T-cell (primary cell): ENCODE measurements at regions not wholly inside any gene's neighbourhood (a gene's known extent, or its start where the extent isn't known, plus 50 kb on each side); places are given as distances from the start of the nearest gene placed in this dataset.

Source experiments
- ATAC-seq, 4 experiments: fragments of 200-7000 bp in 3 of 4; fragments of 150-1000 bp in 1 of 4; cut with Tn5 transposase; replicated peaks in 1 of 4; 1 replicate in 3 of 4; 2 replicates in 1 of 4; pipeline ENCODE4 v1.10.0; 2021; ENCODE audit warnings: moderate library complexity in 3 of 4, mild to moderate bottlenecking in 2 of 4, moderate number of reproducible peaks in 1 of 4
- CTCF ChIA-PET, 2 donors: fragments of 300-600 bp; sonication (Branson Sonifier 250); formaldehyde crosslinking; loops; one replicate each; lab custom pipeline; 2022; ENCODE audit warnings: antibody characterized with exemption in 2 of 2; lab: Charles Lee
- POLR2A ChIA-PET, 2 donors: fragments of 300-600 bp; sonication (Branson Sonifier 250); formaldehyde crosslinking; loops; one replicate each; lab custom pipeline; 2022; ENCODE audit warnings: antibody characterized with exemption in 2 of 2; lab: Charles Lee
- DNase-seq, 35 experiments: peaks; one replicate each; pipeline versions ENCODE4 v3.0.0 to v3.0.0-alpha.2; 2013 to 2023
- H3K27ac ChIP-seq: one replicate; pipeline ENCODE4 v1.5.1; 2013; ENCODE audit warnings: low read length
- H3K27me3 ChIP-seq, 2 experiments: replicated peaks in 1 of 2; 1 replicate in 1 of 2; 2 replicates in 1 of 2; pipeline versions ENCODE4 v1.6.1 to v1.7.0; 2013; ENCODE audit warnings: low read length in 1 of 2, mixed read lengths in 1 of 2; ENCODE audit not compliant: control insufficient read depth in 2 of 2, insufficient read depth in 2 of 2; ENCODE audit errors: extremely low read depth in 1 of 2
- H3K36me3 ChIP-seq, 2 donors: 1 replicate in 1 of 2; 2 replicates in 1 of 2; pipeline versions ENCODE4 v1.6.1 to v1.7.0; 2013; ENCODE audit warnings: low read length in 1 of 2; ENCODE audit not compliant: control insufficient read depth in 2 of 2, insufficient read depth in 1 of 2; ENCODE audit errors: extremely low read depth in 1 of 2
- H3K4me1 ChIP-seq, 2 experiments: 1 replicate in 1 of 2; 2 replicates in 1 of 2; pipeline versions ENCODE4 v1.6.1 to v1.7.0; 2013; ENCODE audit warnings: low read length in 2 of 2, mixed read lengths in 1 of 2; ENCODE audit not compliant: insufficient read depth in 2 of 2, control insufficient read depth in 1 of 2; ENCODE audit errors: extremely low read depth in 1 of 2
- H3K4me3 ChIP-seq, 2 donors: 1 replicate in 1 of 2; 2 replicates in 1 of 2; pipeline versions ENCODE4 v1.5.1 to v1.7.0; 2013; ENCODE audit warnings: mild to moderate bottlenecking in 2 of 2, low read length in 1 of 2, moderate library complexity in 1 of 2; ENCODE audit not compliant: control insufficient read depth in 1 of 2; ENCODE audit errors: extremely low read depth in 1 of 2
- H3K9me3 ChIP-seq: 2 replicates; pipeline ENCODE4 v1.7.0; 2013
- H3K27ac Mint-ChIP-seq, 2 donors: one replicate each; pipeline ENCODE4 v1.8.0; 2020 to 2021; ENCODE audit warnings: mild to moderate bottlenecking in 2 of 2, mixed read lengths in 2 of 2
- H3K27me3 Mint-ChIP-seq, 2 donors: one replicate each; pipeline ENCODE4 v1.8.0; 2021 to 2022; ENCODE audit warnings: mixed read lengths in 2 of 2
- H3K36me3 Mint-ChIP-seq: one replicate; pipeline ENCODE4 v1.8.0; 2021; ENCODE audit warnings: mixed read lengths
- H3K4me1 Mint-ChIP-seq, 3 donors: one replicate each; pipeline ENCODE4 v1.8.0; 2020 to 2022; ENCODE audit warnings: mixed read lengths in 3 of 3, mild to moderate bottlenecking in 1 of 3
- H3K4me3 Mint-ChIP-seq, 3 donors: one replicate each; pipeline ENCODE4 v1.8.0; 2020 to 2022; ENCODE audit warnings: mild to moderate bottlenecking in 3 of 3, mixed read lengths in 3 of 3, moderate library complexity in 3 of 3
- H3K9me3 Mint-ChIP-seq, 3 donors: one replicate each; pipeline ENCODE4 v1.8.0; 2020 to 2022; ENCODE audit warnings: mixed read lengths in 3 of 3
- WGBS: methylation state at CpG from one replicate; pipeline ENCODE4 v1.1.5; 2013; ENCODE audit warnings: missing lambda C conversion rate; ENCODE audit not compliant: insufficient coverage; 5-methylcytosine and 5-hydroxymethylcytosine counted together

GRCh38 chr16:50981951-50982350, 169.1 kb downstream of the SALL1 start:
- ChIA-PET POLR2A (no interaction called here), CTCF (no interaction called here)
- Histone ChIP-seq H3K4me3 (no peak overlapping the region), H3K36me3 (no peaks in the 10 kb centered on the region), H3K9me3 (no peaks in the 10 kb centered on the region), H3K27me3 (peaks cover 0 to 5% of the 10 kb centered on the region in 2 experiments), H3K4me1 (no peaks in the 10 kb centered on the region), H3K27ac (no peak overlapping the region)
- Mint-ChIP-seq H3K9me3 (peaks cover 0 to 13% (median 4%) of the 10 kb centered on the region in 3 donors), H3K27me3 (peaks cover 3 to 13% of the 10 kb centered on the region in 2 donors), H3K4me1 (no peaks in the 10 kb centered on the region), H3K36me3 (no peaks in the 10 kb centered on the region), H3K27ac (no peak overlapping the region), H3K4me3 (no peak overlapping the region)
- no peak for DNase-seq
- no peak for ATAC-seq
- WGBS, result 79% methylated on average over 5 of the region's 6 CpGs

GRCh38 chr16:50980666-50981065, 170.4 kb downstream of the SALL1 start:
- no peak overlapping the region for H3K27ac Mint-ChIP-seq
- no peak for ATAC-seq
- Histone ChIP-seq H3K36me3 (no peaks in the 10 kb centered on the region), H3K9me3 (no peaks in the 10 kb centered on the region), H3K27me3 (peaks cover 0 to 5% of the 10 kb centered on the region in 2 experiments), H3K4me3 (no peak overlapping the region), H3K27ac (no peak overlapping the region), H3K4me1 (no peaks in the 10 kb centered on the region)
- DNase-seq, result no peak
- no peaks in the 10 kb centered on the region for H3K36me3 Mint-ChIP-seq
- WGBS, result no CpG with 5 or more reads among the region's 3 CpGs
- POLR2A ChIA-PET, result no interaction called here
- no peaks in the 10 kb centered on the region for H3K4me1 Mint-ChIP-seq
- no peak overlapping the region for H3K4me3 Mint-ChIP-seq
- H3K27me3 Mint-ChIP-seq, result peaks cover 3 to 17% of the 10 kb centered on the region in 2 donors
- CTCF ChIA-PET, result no interaction called here
- peaks cover 0 to 8% (median 4%) of the 10 kb centered on the region in 3 donors for H3K9me3 Mint-ChIP-seq

GRCh38 chr16:50979806-50980620, 171.1 kb downstream of the SALL1 start:
- DNase-seq (no peak), ATAC-seq (no peak)
- ChIA-PET CTCF (no interaction called here), POLR2A (no interaction called here)
- Histone ChIP-seq H3K4me3 (no peak overlapping the region), H3K4me1 (no peaks in the 10 kb centered on the region), H3K9me3 (no peaks in the 10 kb centered on the region), H3K27me3 (peaks cover 0 to 5% of the 10 kb centered on the region in 2 experiments), H3K27ac (no peak overlapping the region), H3K36me3 (no peaks in the 10 kb centered on the region)
- Mint-ChIP-seq H3K4me1 (no peaks in the 10 kb centered on the region), H3K36me3 (no peaks in the 10 kb centered on the region), H3K27me3 (peaks cover 10 to 17% of the 10 kb centered on the region in 2 donors), H3K4me3 (no peak overlapping the region), H3K27ac (no peak overlapping the region), H3K9me3 (peaks cover 0 to 8% (median 4%) of the 10 kb centered on the region in 3 donors)
- WGBS, result 66% methylated on average over 3 of the region's 9 CpGs

GRCh38 chr16:50977138-50977537, 173.9 kb downstream of the SALL1 start:
- H3K36me3 ChIP-seq, result no peaks in the 10 kb centered on the region
- peaks cover 0 to 5% (median 0%) of the 10 kb centered on the region in 3 donors for H3K9me3 Mint-ChIP-seq
- H3K27ac ChIP-seq, result no peak overlapping the region
- ATAC-seq, result no peak
- no peak overlapping the region for H3K4me3 ChIP-seq
- H3K4me3 Mint-ChIP-seq, result no peak overlapping the region
- peaks cover 19 to 20% of the 10 kb centered on the region in 2 donors for H3K27me3 Mint-ChIP-seq
- DNase-seq, result no peak
- no peak overlapping the region for H3K27ac Mint-ChIP-seq
- H3K36me3 Mint-ChIP-seq, result no peaks in the 10 kb centered on the region
- H3K4me1 ChIP-seq, result no peaks in the 10 kb centered on the region
- H3K4me1 Mint-ChIP-seq, result no peaks in the 10 kb centered on the region
- ChIA-PET CTCF (no interaction called here), POLR2A (no interaction called here)
- peaks cover 2 to 5% of the 10 kb centered on the region in 2 experiments for H3K27me3 ChIP-seq
- 11% methylated on average over 4 of the region's 11 CpGs for WGBS
- H3K9me3 ChIP-seq, result no peaks in the 10 kb centered on the region

- 86% methylated on average over 5 of the region's 6 CpGs for WGBS
Measured at GRCh38 chr16:50974438-50975036, 176.5 kb downstream of the SALL1 start.

GRCh38 chr16:50972876-50973275, 178.2 kb downstream of the SALL1 start:
- H3K36me3 ChIP-seq, result no peaks in the 10 kb centered on the region
- CTCF ChIA-PET, result no interaction called here
- Mint-ChIP-seq H3K4me3 (no peak overlapping the region), H3K9me3 (peaks cover 0 to 5% (median 0%) of the 10 kb centered on the region in 3 donors), H3K36me3 (no peaks in the 10 kb centered on the region), H3K27me3 (peaks cover 9 to 24% of the 10 kb centered on the region in 2 donors), H3K27ac (no peak overlapping the region), H3K4me1 (no peaks in the 10 kb centered on the region)
- ATAC-seq (no peak), DNase-seq (no peak)
- POLR2A ChIA-PET, result no interaction called here
- no peaks in the 10 kb centered on the region for H3K9me3 ChIP-seq
- WGBS, result 100% methylated on average over 1 of the region's 2 CpGs
- no peak overlapping the region for H3K4me3 ChIP-seq
- H3K4me1 ChIP-seq, result no peaks in the 10 kb centered on the region
- H3K27ac ChIP-seq, result no peak overlapping the region
- H3K27me3 ChIP-seq, result peaks cover 2 to 3% of the 10 kb centered on the region in 2 experiments

More at GRCh38 chr16:50974438-50975036, 176.5 kb downstream of the SALL1 start:
- Mint-ChIP-seq H3K36me3 (no peaks in the 10 kb centered on the region), H3K27ac (no peak overlapping the region), H3K4me1 (no peaks in the 10 kb centered on the region), H3K4me3 (no peak overlapping the region), H3K9me3 (peaks cover 0 to 5% (median 0%) of the 10 kb centered on the region in 3 donors), H3K27me3 (peaks cover 14 to 24% of the 10 kb centered on the region in 2 donors)
- no peak overlapping the region for H3K27ac ChIP-seq
- ChIA-PET POLR2A (no interaction called here), CTCF (no interaction called here)
- no peaks in the 10 kb centered on the region for H3K4me1 ChIP-seq
- ATAC-seq (no peak), DNase-seq (no peak)
- no peaks in the 10 kb centered on the region for H3K36me3 ChIP-seq
- no peaks in the 10 kb centered on the region for H3K9me3 ChIP-seq
- H3K4me3 ChIP-seq, result no peak overlapping the region
- H3K27me3 ChIP-seq, result peaks cover 2 to 5% of the 10 kb centered on the region in 2 experiments
